GM21515 (cell line): ENCODE measurements at regions not wholly inside any gene's neighbourhood (a gene's known extent, or its start where the extent isn't known, plus 50 kb on each side); places are given as distances from the start of the nearest gene placed in this dataset.
A peak's percentile ranks its signal among the peaks of the same experiment; 100 is the strongest.

Experiments used
- ATAC-seq: cut with Tn5 transposase; IDR thresholded peaks from one replicate; pipeline ENCODE4 v1.9.1; 2021; ENCODE audit not compliant: unreplicated experiment

GRCh38 chr12:127077262-127078045 is 1189.5 kb upstream of the TMEM132C start:
- no peak for ATAC-seq

- ATAC-seq = no peak
Measured at GRCh38 chr12:127078577-127079350, 1188.2 kb upstream of the TMEM132C start.

- no peak for ATAC-seq
Measured at GRCh38 chr12:127079636-127080035, 1187.3 kb upstream of the TMEM132C start.

- ATAC-seq = no peak
Measured at GRCh38 chr12:127081058-127081457, 1185.9 kb upstream of the TMEM132C start.

- peak; percentile 96 for ATAC-seq
Measured at GRCh38 chr12:127083008-127083949, 1183.7 kb upstream of the TMEM132C start.

- no peak for ATAC-seq
Measured at GRCh38 chr12:127101076-127101475, 1165.9 kb upstream of the TMEM132C start.

GRCh38 chr12:127106041-127106440 is 1160.9 kb upstream of the TMEM132C start:
- no peak for ATAC-seq

- no peak for ATAC-seq
Measured at GRCh38 chr12:127106697-127107096, 1160.3 kb upstream of the TMEM132C start.

GRCh38 chr12:127107744-127108143 is 1159.2 kb upstream of the TMEM132C start:
- no peak for ATAC-seq

- peak; percentile 78 for ATAC-seq
Measured at GRCh38 chr12:127108360-127109215, 1158.4 kb upstream of the TMEM132C start.

GRCh38 chr12:127113945-127114344 is 1153.0 kb upstream of the TMEM132C start:
- ATAC-seq = no peak

- ATAC-seq = no peak
Measured at GRCh38 chr12:127115468-127116035, 1151.4 kb upstream of the TMEM132C start.

- no peak for ATAC-seq
Measured at GRCh38 chr12:127118251-127118650, 1148.7 kb upstream of the TMEM132C start.

- ATAC-seq = no peak
Measured at GRCh38 chr12:127119600-127120140, 1147.3 kb upstream of the TMEM132C start.

GRCh38 chr12:127120851-127121250 is 1146.1 kb upstream of the TMEM132C start:
- ATAC-seq = no peak

GRCh38 chr12:127121494-127122084 is 1145.4 kb upstream of the TMEM132C start:
- ATAC-seq = no peak

- ATAC-seq = peak; percentile 83
Measured at GRCh38 chr12:127125607-127126259, 1141.2 kb upstream of the TMEM132C start.

- peak; percentile 3 for ATAC-seq
Measured at GRCh38 chr12:127126260-127126628, 1140.7 kb upstream of the TMEM132C start.

- no peak for ATAC-seq
Measured at GRCh38 chr12:127127897-127128296, 1139.1 kb upstream of the TMEM132C start.
